GM23338 (cell line): ENCODE measurements at regions not wholly inside any gene's neighbourhood (a gene's known extent, or its start where the extent isn't known, plus 50 kb on each side); places are given as distances from the start of the nearest gene placed in this dataset.

Experiments used
- ATAC-seq: fragments of 200-7000 bp; cut with Tn5 transposase; 3 replicates; pipeline ENCODE4 v1.9.1; 2020
- DNase-seq: peaks from one replicate; pipeline ENCODE4 v3.0.0-alpha.2; 2015; ENCODE audit warnings: low spot score
- H2AFZ ChIP-seq: fragments of 200-600 bp; sonication (generic); 2 replicates; pipeline ENCODE4 v1.8.0; 2016; ENCODE audit warnings: antibody characterized with exemption, mild to moderate bottlenecking, moderate library complexity
- H3F3A ChIP-seq: fragments of 200-600 bp; sonication (generic); replicated peaks from 2 replicates; pipeline ENCODE4 v1.8.0; 2017; ENCODE audit warnings: antibody characterized with exemption, mixed run types, low read depth
- H3K27ac ChIP-seq: fragments of 200-600 bp; sonication (generic); 2 replicates; pipeline ENCODE4 v1.6.1; 2016; ENCODE audit warnings: low read depth
- H3K27me3 ChIP-seq: fragments of 200-600 bp; sonication (generic); 2 replicates; pipeline ENCODE4 v1.8.0; 2016; ENCODE audit warnings: mild to moderate bottlenecking, mixed run types, moderate library complexity; ENCODE audit not compliant: insufficient read depth
- H3K36me3 ChIP-seq: fragments of 200-600 bp; sonication (generic); 2 replicates; pipeline ENCODE4 v1.8.0; 2016; ENCODE audit warnings: mild to moderate bottlenecking; ENCODE audit not compliant: insufficient read depth
- H3K4me1 ChIP-seq: fragments of 200-600 bp; sonication (generic); 2 replicates; pipeline ENCODE4 v1.8.0; 2016; ENCODE audit warnings: mild to moderate bottlenecking, moderate library complexity; ENCODE audit not compliant: insufficient read depth
- H3K4me2 ChIP-seq: fragments of 200-600 bp; sonication (generic); 2 replicates; pipeline ENCODE4 v1.7.1; 2017; ENCODE audit warnings: mixed run types
- H3K4me3 ChIP-seq: fragments of 200-600 bp; sonication (generic); 2 replicates; pipeline ENCODE4 v1.6.1; 2016; ENCODE audit warnings: mixed run types
- H3K79me2 ChIP-seq: fragments of 200-600 bp; sonication (generic); replicated peaks from 2 replicates; pipeline ENCODE4 v1.8.0; 2017; ENCODE audit warnings: mild to moderate bottlenecking; ENCODE audit not compliant: insufficient read depth
- H3K9me2 ChIP-seq: fragments of 200-600 bp; sonication (generic); 2 replicates; pipeline ENCODE4 v1.8.0; 2017; ENCODE audit not compliant: insufficient read depth
- H4K20me1 ChIP-seq: fragments of 200-600 bp; sonication (generic); replicated peaks from 2 replicates; pipeline ENCODE4 v1.8.0; 2017; ENCODE audit warnings: mild to moderate bottlenecking; ENCODE audit not compliant: insufficient read depth
- H3K27ac Mint-ChIP-seq: 2 replicates; pipeline ENCODE4 v1.8.0; 2020; ENCODE audit warnings: inconsistent platforms, mild to moderate bottlenecking, moderate library complexity, mixed read lengths
- H3K27me3 Mint-ChIP-seq: 3 replicates; pipeline ENCODE4 v1.8.0; 2022; ENCODE audit warnings: low read depth, mild to moderate bottlenecking, moderate library complexity, mixed read lengths, inconsistent platforms; ENCODE audit not compliant: insufficient read depth, poor library complexity
- H3K36me3 Mint-ChIP-seq: 3 replicates; pipeline ENCODE4 v1.8.0; 2021; ENCODE audit warnings: low read depth, mild to moderate bottlenecking, inconsistent platforms, moderate library complexity, mixed read lengths
- H3K4me1 Mint-ChIP-seq: 3 replicates; pipeline ENCODE4 v1.8.0; 2020; ENCODE audit warnings: mild to moderate bottlenecking, inconsistent platforms, mixed read lengths
- H3K4me3 Mint-ChIP-seq: 3 replicates; pipeline ENCODE4 v1.8.0; 2021; ENCODE audit warnings: moderate library complexity, mild to moderate bottlenecking, inconsistent platforms, mixed read lengths
- H3K9me3 Mint-ChIP-seq: 3 replicates; pipeline ENCODE4 v1.8.0; 2020; ENCODE audit warnings: moderate library complexity, mild to moderate bottlenecking, inconsistent platforms, mixed read lengths
- CREB1 ChIP-seq: fragments of 250-450 bp; sonication (Bioruptor Pico); IDR thresholded peaks from 2 replicates; pipeline ENCODE4 v1.5.0; 2020; ENCODE audit warnings: low read depth, mild to moderate bottlenecking, moderate library complexity
- CTCF ChIP-seq, 2 experiments: fragments of 200-600 bp in 1 of 2; sonication (generic) in 1 of 2; conservative IDR thresholded peaks; 2 replicates each; pipeline versions ENCODE4 v1.5.1 to v1.6.1; 2016 to 2017; ENCODE audit warnings: antibody characterized with exemption in 2 of 2, low read depth in 2 of 2, mild to moderate bottlenecking in 2 of 2, moderate library complexity in 1 of 2
- ETS1 ChIP-seq: IDR thresholded peaks from 2 replicates; pipeline ENCODE4 v1.6.1; 2016; ENCODE audit warnings: antibody characterized with exemption
- EZH2 ChIP-seq: fragments of 200-600 bp; sonication (generic); IDR thresholded peaks from one replicate; pipeline ENCODE4 v1.8.0; 2017; ENCODE audit warnings: antibody characterized with exemption, mild to moderate bottlenecking, low read depth; ENCODE audit not compliant: unreplicated experiment
- EZH2phosphoT487 ChIP-seq: fragments of 200-600 bp; sonication (generic); IDR thresholded peaks from one replicate; pipeline ENCODE4 v1.8.1; 2018; ENCODE audit warnings: antibody characterized with exemption; ENCODE audit not compliant: unreplicated experiment
- JUNB ChIP-seq: IDR thresholded peaks from one replicate; pipeline ENCODE4 v1.6.1; 2016; ENCODE audit warnings: antibody characterized with exemption; ENCODE audit not compliant: unreplicated experiment
- POLR2AphosphoS5 ChIP-seq: IDR thresholded peaks from 2 replicates; pipeline ENCODE4 v1.6.1; 2016; ENCODE audit warnings: antibody characterized with exemption, low read depth
- REST ChIP-seq: IDR thresholded peaks from one replicate; pipeline ENCODE4 v1.6.1; 2018; ENCODE audit warnings: antibody characterized with exemption; ENCODE audit not compliant: unreplicated experiment
- STAT1 ChIP-seq: IDR thresholded peaks from one replicate; pipeline ENCODE4 v1.6.1; 2016; ENCODE audit warnings: antibody characterized with exemption; ENCODE audit not compliant: unreplicated experiment
- ZNF114 ChIP-seq: fragments of 250-450 bp; sonication (Bioruptor Pico); IDR thresholded peaks from 2 replicates; pipeline ENCODE4 v1.5.0; 2020; ENCODE audit warnings: mild to moderate bottlenecking, moderate library complexity
- ZNF331 ChIP-seq: fragments of 250-450 bp; sonication (Bioruptor Pico); IDR thresholded peaks from 2 replicates; pipeline ENCODE4 v1.5.0; 2020; ENCODE audit warnings: low read depth, mild to moderate bottlenecking, moderate library complexity

GRCh38 chr3:36282766-36283165 lies 97.5 kb upstream of the STAC start (continued):
- TF ChIP-seq CTCF (conservative IDR thresholded peaks at IDR 0.05; ENCODE audit: low read depth in 2 of 2): no peak
- no peak for TF ChIP-seq EZH2phosphoT487
- no peak for TF ChIP-seq ETS1
- TF ChIP-seq REST: no peak
- TF ChIP-seq ZNF114 (CRISPR knock-in tag): no peak
- no peak for TF ChIP-seq CREB1 (CRISPR knock-in tag)
- no peak for TF ChIP-seq JUNB
- no peak for TF ChIP-seq EZH2
- TF ChIP-seq STAT1: no peak

GRCh38 chr3:36295296-36295695 lies 85.0 kb upstream of the STAC start:
- Histone ChIP-seq H3K9me2 (no peaks in the 10 kb centered on the region), H3K79me2 (no peaks in the 10 kb centered on the region), H3F3A (no peaks in the 10 kb centered on the region), H3K27ac (no peak overlapping the region), H2AFZ (no peak overlapping the region), H3K4me2 (no peak overlapping the region), H3K4me1 (no peaks in the 10 kb centered on the region), H3K27me3 (no peaks in the 10 kb centered on the region), H3K4me3 (no peak overlapping the region), H4K20me1 (no peaks in the 10 kb centered on the region), H3K36me3 (no peaks in the 10 kb centered on the region; the same call in 1 of the 2 replicates)
- no peak for ATAC-seq
- Mint-ChIP-seq H3K9me3 (no peaks in the 10 kb centered on the region), H3K4me3 (no peak overlapping the region), H3K36me3 (no peaks in the 10 kb centered on the region), H3K27me3 (no peaks in the 10 kb centered on the region), H3K4me1 (no peaks in the 10 kb centered on the region), H3K27ac (no peak overlapping the region)
- no peak for DNase-seq
- TF ChIP-seq ZNF114 (CRISPR knock-in tag): no peak
- no peak for TF ChIP-seq ZNF331 (CRISPR knock-in tag)
- TF ChIP-seq ETS1: no peak
- no peak for TF ChIP-seq CREB1 (CRISPR knock-in tag)
- no peak for TF ChIP-seq STAT1
- no peak for TF ChIP-seq CTCF (conservative IDR thresholded peaks at IDR 0.05; ENCODE audit: low read depth in 2 of 2)
- no peak for TF ChIP-seq JUNB
- no peak for TF ChIP-seq REST
- TF ChIP-seq POLR2AphosphoS5: no peak
